SK-N-SH treated with all-trans-retinoic acid at 6 μM for 48 hours (cell line): ENCODE measurements at regions not wholly inside any gene's neighbourhood (a gene's known extent, or its start where the extent isn't known, plus 50 kb on each side); places are given as distances from the start of the nearest gene placed in this dataset.

ENCODE experiments used
- ATAC-seq: fragments of 200-7000 bp; cut with Tn5 transposase; 3 replicates; pipeline ENCODE4 v1.9.1; 2020; ENCODE audit warnings: mild to moderate bottlenecking, moderate library complexity
- ARNTL ChIP-seq: fragments of 450-650 bp; formaldehyde crosslinking; IDR thresholded peaks from 2 replicates; pipeline ENCODE4 v1.5.0; 2020; ENCODE audit warnings: low read depth, mild to moderate bottlenecking, moderate library complexity, borderline replicate concordance
- BACH2 ChIP-seq: fragments of 250-450 bp; sonication (Bioruptor Pico); IDR thresholded peaks from 2 replicates; pipeline ENCODE4 v1.9.0; 2021; ENCODE audit warnings: mild to moderate bottlenecking, borderline replicate concordance
- CSDC2 ChIP-seq: fragments of 250-450 bp; sonication (Bioruptor Pico); IDR thresholded peaks from 2 replicates; pipeline ENCODE4 v1.5.0; 2020; ENCODE audit warnings: mild to moderate bottlenecking, moderate library complexity
- ESRRG ChIP-seq: fragments of 250-450 bp; sonication (Bioruptor Pico); IDR thresholded peaks from 2 replicates; pipeline ENCODE4 v1.6.1; 2021; ENCODE audit warnings: mild to moderate bottlenecking
- GLIS3 ChIP-seq: fragments of 250-450 bp; sonication (Bioruptor Pico); IDR thresholded peaks from 2 replicates; pipeline ENCODE4 v1.5.0; 2020; ENCODE audit warnings: mild to moderate bottlenecking, moderate library complexity
- ISL1 ChIP-seq: fragments of 250-450 bp; sonication (Bioruptor Pico); IDR thresholded peaks from 2 replicates; pipeline ENCODE4 v2.1.2; 2022; ENCODE audit warnings: mild to moderate bottlenecking, moderate library complexity
- PPARA ChIP-seq: fragments of 250-450 bp; sonication (Bioruptor Pico); IDR thresholded peaks from 2 replicates; pipeline ENCODE4 v1.5.0; 2020; ENCODE audit warnings: mild to moderate bottlenecking, borderline replicate concordance
- RARB ChIP-seq: fragments of 250-450 bp; sonication (Bioruptor Pico); IDR thresholded peaks from 2 replicates; pipeline ENCODE4 v1.8.0; 2021; ENCODE audit warnings: mild to moderate bottlenecking, moderate library complexity
- SNAI2 ChIP-seq: fragments of 250-450 bp; sonication (Bioruptor Pico); IDR thresholded peaks from 2 replicates; pipeline ENCODE4 v1.5.0; 2020; ENCODE audit warnings: mild to moderate bottlenecking, moderate library complexity
- TCF4 ChIP-seq: fragments of 250-450 bp; sonication (Bioruptor Pico); IDR thresholded peaks from 2 replicates; pipeline ENCODE4 v1.8.0; 2021; ENCODE audit warnings: mild to moderate bottlenecking, moderate library complexity, borderline replicate concordance
- TOX ChIP-seq: fragments of 250-450 bp; sonication (Bioruptor Pico); IDR thresholded peaks from 2 replicates; pipeline ENCODE4 v1.8.0; 2021; ENCODE audit warnings: mild to moderate bottlenecking, moderate library complexity, borderline replicate concordance
- ZC3H10 ChIP-seq: fragments of 250-450 bp; sonication (Bioruptor Pico); IDR thresholded peaks from 2 replicates; pipeline ENCODE4 v1.5.1; 2021; ENCODE audit warnings: mild to moderate bottlenecking, moderate library complexity
- ZFP3 ChIP-seq: fragments of 250-450 bp; sonication (Bioruptor Pico); IDR thresholded peaks from 2 replicates; pipeline ENCODE4 v1.5.0; 2020; ENCODE audit warnings: mild to moderate bottlenecking, moderate library complexity
- ZFP30 ChIP-seq: fragments of 450-650 bp; formaldehyde crosslinking; IDR thresholded peaks from 2 replicates; pipeline ENCODE4 v1.5.0; 2022; ENCODE audit warnings: mild to moderate bottlenecking, moderate library complexity
- ZNF70 ChIP-seq: fragments of 450-650 bp; formaldehyde crosslinking; IDR thresholded peaks from 2 replicates; pipeline ENCODE4 v1.5.0; 2020; ENCODE audit warnings: mild to moderate bottlenecking, moderate library complexity
- ZNF8 ChIP-seq: fragments of 450-650 bp; formaldehyde crosslinking; IDR thresholded peaks from 2 replicates; pipeline ENCODE4 v1.5.0; 2020; ENCODE audit warnings: mild to moderate bottlenecking, moderate library complexity
- TF ChIP-seq, protein P1 (sequence below): fragments of 250-450 bp; sonication (Bioruptor Pico); IDR thresholded peaks from 2 replicates; pipeline ENCODE4 v1.8.0; 2021; ENCODE audit warnings: low read depth, mild to moderate bottlenecking, moderate library complexity, borderline replicate concordance
- TF ChIP-seq, protein P2 (sequence below): fragments of 250-450 bp; sonication (Bioruptor Pico); IDR thresholded peaks from 2 replicates; pipeline ENCODE4 v1.5.1; 2021; ENCODE audit warnings: mild to moderate bottlenecking, moderate library complexity
- TF ChIP-seq, protein P3 (sequence below): fragments of 250-450 bp; sonication (Bioruptor Pico); IDR thresholded peaks from 2 replicates; pipeline ENCODE4 v1.5.0; 2020; ENCODE audit warnings: mild to moderate bottlenecking, moderate library complexity
- TF ChIP-seq, protein P4 (sequence below): fragments of 250-450 bp; sonication (Bioruptor Pico); IDR thresholded peaks from 2 replicates; pipeline ENCODE4 v1.5.1; 2020; ENCODE audit warnings: low read depth, mild to moderate bottlenecking, moderate library complexity
- TF ChIP-seq, protein P5 (sequence below): fragments of 250-450 bp; sonication (Bioruptor Pico); IDR thresholded peaks from 2 replicates; pipeline ENCODE4 v1.8.0; 2020; ENCODE audit warnings: mild to moderate bottlenecking, moderate library complexity, borderline replicate concordance

DNA sequence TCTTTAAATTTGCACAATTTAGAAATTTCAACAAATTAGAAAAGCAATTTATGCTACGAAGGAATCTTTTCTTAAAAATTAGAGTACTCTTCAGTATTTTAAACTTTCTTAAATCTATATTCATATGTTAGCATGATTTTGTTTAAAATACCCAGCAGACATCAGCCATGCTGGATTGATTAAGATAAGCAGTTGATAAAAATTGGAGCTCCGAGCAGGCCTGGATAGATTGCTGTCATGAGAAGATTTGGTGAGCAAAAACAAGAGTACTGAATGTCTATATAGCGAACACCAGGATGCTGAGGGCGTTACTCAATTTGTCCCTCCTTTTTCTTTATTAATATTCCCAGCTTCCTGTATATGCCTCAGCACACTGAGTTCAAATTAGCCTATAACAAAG is 108.4 kb upstream of the SLC35B3 start:
- ATAC-seq: no peak
- TF ChIP-seq, protein P1, sequence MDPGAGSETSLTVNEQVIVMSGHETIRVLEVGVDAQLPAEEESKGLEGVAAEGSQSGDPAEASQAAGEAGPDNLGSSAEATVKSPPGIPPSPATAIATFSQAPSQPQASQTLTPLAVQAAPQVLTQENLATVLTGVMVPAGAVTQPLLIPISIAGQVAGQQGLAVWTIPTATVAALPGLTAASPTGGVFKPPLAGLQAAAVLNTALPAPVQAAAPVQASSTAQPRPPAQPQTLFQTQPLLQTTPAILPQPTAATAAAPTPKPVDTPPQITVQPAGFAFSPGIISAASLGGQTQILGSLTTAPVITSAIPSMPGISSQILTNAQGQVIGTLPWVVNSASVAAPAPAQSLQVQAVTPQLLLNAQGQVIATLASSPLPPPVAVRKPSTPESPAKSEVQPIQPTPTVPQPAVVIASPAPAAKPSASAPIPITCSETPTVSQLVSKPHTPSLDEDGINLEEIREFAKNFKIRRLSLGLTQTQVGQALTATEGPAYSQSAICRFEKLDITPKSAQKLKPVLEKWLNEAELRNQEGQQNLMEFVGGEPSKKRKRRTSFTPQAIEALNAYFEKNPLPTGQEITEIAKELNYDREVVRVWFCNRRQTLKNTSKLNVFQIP: no peak
- TF ChIP-seq PPARA: no peak
- peak; percentile 45; the same call in 1 of the 2 replicates for TF ChIP-seq TCF4 (CRISPR knock-in tag)

DNA sequence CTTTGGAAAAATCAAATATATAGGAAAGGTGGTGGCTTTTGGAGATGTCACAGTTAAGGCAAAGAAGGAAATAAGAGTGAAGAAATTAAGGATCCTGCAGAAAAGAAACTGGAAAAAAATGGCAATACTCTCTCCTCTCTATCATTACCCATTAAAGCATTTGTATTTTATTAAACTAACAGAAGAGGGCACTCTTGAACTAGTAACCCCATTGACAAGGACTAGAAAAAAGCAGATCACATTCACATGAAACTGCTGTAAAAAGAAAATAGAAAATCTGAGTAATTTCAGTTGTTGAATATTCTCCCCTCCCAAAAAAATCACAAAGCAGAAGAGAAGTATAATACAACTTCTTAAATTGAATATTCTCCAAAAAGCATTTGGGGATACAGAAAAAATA is 104.1 kb upstream of the SLC35B3 start:
- TF ChIP-seq SNAI2 (CRISPR knock-in tag) (no peak), CSDC2 (no peak), BACH2 (CRISPR knock-in tag) (no peak), ISL1 (CRISPR knock-in tag) (no peak)
- TF ChIP-seq, protein P2, sequence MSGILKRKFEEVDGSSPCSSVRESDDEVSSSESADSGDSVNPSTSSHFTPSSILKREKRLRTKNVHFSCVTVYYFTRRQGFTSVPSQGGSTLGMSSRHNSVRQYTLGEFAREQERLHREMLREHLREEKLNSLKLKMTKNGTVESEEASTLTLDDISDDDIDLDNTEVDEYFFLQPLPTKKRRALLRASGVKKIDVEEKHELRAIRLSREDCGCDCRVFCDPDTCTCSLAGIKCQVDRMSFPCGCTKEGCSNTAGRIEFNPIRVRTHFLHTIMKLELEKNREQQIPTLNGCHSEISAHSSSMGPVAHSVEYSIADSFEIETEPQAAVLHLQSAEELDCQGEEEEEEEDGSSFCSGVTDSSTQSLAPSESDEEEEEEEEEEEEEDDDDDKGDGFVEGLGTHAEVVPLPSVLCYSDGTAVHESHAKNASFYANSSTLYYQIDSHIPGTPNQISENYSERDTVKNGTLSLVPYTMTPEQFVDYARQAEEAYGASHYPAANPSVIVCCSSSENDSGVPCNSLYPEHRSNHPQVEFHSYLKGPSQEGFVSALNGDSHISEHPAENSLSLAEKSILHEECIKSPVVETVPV (CRISPR knock-in tag): no peak
- TF ChIP-seq, all 23 proteins: peak for 0
- ATAC-seq: no peak

DNA sequence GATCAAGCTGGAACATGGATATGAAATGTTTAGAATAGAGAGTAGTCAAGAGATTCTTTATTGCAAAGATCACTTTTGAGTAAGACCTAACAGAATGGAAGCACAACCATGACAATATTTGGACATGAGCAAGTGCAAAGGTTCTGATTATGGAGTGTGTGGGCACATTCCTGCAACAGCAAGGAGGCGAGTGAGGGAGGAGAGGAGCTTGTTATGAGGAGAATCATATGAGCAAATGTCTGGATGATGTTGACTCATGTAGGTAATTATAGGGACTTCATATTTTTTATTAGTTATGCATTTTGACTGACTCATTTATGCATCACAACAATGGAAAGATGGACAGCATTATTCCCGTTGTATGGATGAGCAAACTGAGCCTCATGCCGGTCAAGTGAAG is 100.8 kb upstream of the SLC35B3 start:
- TF ChIP-seq PPARA (no peak), ZNF8 (CRISPR knock-in tag) (no peak), GLIS3 (CRISPR knock-in tag) (no peak), TOX (CRISPR knock-in tag) (no peak), CSDC2 (no peak), SNAI2 (CRISPR knock-in tag) (no peak), ZC3H10 (CRISPR knock-in tag) (no peak), TCF4 (CRISPR knock-in tag) (no peak), ISL1 (CRISPR knock-in tag) (no peak), ZNF70 (CRISPR knock-in tag) (no peak), BACH2 (CRISPR knock-in tag) (no peak), ESRRG (CRISPR knock-in tag) (no peak), ARNTL (CRISPR knock-in tag) (no peak), RARB (no peak)
- TF ChIP-seq, protein P2 (CRISPR knock-in tag): no peak
- TF ChIP-seq, protein P3, sequence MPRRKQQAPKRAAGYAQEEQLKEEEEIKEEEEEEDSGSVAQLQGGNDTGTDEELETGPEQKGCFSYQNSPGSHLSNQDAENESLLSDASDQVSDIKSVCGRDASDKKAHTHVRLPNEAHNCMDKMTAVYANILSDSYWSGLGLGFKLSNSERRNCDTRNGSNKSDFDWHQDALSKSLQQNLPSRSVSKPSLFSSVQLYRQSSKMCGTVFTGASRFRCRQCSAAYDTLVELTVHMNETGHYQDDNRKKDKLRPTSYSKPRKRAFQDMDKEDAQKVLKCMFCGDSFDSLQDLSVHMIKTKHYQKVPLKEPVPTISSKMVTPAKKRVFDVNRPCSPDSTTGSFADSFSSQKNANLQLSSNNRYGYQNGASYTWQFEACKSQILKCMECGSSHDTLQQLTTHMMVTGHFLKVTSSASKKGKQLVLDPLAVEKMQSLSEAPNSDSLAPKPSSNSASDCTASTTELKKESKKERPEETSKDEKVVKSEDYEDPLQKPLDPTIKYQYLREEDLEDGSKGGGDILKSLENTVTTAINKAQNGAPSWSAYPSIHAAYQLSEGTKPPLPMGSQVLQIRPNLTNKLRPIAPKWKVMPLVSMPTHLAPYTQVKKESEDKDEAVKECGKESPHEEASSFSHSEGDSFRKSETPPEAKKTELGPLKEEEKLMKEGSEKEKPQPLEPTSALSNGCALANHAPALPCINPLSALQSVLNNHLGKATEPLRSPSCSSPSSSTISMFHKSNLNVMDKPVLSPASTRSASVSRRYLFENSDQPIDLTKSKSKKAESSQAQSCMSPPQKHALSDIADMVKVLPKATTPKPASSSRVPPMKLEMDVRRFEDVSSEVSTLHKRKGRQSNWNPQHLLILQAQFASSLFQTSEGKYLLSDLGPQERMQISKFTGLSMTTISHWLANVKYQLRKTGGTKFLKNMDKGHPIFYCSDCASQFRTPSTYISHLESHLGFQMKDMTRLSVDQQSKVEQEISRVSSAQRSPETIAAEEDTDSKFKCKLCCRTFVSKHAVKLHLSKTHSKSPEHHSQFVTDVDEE: no peak
- TF ChIP-seq, protein P1: no peak
- TF ChIP-seq, protein P4, sequence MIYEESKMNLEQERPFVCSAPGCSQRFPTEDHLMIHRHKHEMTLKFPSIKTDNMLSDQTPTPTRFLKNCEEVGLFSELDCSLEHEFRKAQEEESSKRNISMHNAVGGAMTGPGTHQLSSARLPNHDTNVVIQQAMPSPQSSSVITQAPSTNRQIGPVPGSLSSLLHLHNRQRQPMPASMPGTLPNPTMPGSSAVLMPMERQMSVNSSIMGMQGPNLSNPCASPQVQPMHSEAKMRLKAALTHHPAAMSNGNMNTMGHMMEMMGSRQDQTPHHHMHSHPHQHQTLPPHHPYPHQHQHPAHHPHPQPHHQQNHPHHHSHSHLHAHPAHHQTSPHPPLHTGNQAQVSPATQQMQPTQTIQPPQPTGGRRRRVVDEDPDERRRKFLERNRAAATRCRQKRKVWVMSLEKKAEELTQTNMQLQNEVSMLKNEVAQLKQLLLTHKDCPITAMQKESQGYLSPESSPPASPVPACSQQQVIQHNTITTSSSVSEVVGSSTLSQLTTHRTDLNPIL (CRISPR knock-in tag): no peak
- ATAC-seq: no peak

DNA sequence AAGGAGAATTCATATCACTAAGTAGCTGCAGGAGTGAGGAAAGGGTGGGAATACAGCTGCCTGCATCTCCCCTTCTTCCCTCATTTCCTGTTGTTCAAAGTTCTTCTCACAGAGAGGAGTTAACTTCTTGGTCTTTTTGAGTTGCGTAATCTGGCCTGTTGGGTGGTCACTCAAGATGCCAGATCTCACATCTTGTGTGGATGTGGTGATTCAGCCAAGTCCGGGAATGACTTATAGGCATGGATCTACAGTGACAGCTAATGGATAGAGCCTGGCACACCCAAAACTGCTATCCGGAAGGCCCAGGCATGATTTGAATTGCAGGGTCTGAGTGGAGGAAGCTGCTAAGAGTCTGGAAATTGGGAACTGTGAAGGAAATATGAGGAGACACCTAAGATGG is 100.2 kb upstream of the SLC35B3 start:
- no peak for ATAC-seq
- no peak for TF ChIP-seq ZFP30 (CRISPR knock-in tag)
- no peak for TF ChIP-seq ARNTL (CRISPR knock-in tag)
- no peak for TF ChIP-seq ZFP3 (CRISPR knock-in tag)
- no peak for TF ChIP-seq GLIS3 (CRISPR knock-in tag)
- TF ChIP-seq, protein P5, sequence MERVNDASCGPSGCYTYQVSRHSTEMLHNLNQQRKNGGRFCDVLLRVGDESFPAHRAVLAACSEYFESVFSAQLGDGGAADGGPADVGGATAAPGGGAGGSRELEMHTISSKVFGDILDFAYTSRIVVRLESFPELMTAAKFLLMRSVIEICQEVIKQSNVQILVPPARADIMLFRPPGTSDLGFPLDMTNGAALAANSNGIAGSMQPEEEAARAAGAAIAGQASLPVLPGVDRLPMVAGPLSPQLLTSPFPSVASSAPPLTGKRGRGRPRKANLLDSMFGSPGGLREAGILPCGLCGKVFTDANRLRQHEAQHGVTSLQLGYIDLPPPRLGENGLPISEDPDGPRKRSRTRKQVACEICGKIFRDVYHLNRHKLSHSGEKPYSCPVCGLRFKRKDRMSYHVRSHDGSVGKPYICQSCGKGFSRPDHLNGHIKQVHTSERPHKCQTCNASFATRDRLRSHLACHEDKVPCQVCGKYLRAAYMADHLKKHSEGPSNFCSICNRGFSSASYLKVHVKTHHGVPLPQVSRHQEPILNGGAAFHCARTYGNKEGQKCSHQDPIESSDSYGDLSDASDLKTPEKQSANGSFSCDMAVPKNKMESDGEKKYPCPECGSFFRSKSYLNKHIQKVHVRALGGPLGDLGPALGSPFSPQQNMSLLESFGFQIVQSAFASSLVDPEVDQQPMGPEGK (CRISPR knock-in tag): no peak
- TF ChIP-seq, protein P3: no peak
- no peak for TF ChIP-seq ESRRG (CRISPR knock-in tag)
- TF ChIP-seq SNAI2 (CRISPR knock-in tag): no peak
